Dendritic cell treated with granulocyte-macrophage colony-stimulating factor and Interleukin-4, amounts not matched to agents 40 ng/mL and 50 ng/mL, for 4 days (primary cell): ENCODE measurements at regions not wholly inside any gene's neighbourhood (a gene's known extent, or its start where the extent isn't known, plus 50 kb on each side); places are given as distances from the start of the nearest gene placed in this dataset.

Experiments used
- H3K27ac Mint-ChIP-seq: one replicate; pipeline ENCODE4 v1.8.0; 2022; ENCODE audit warnings: mild to moderate bottlenecking, mixed read lengths
- H3K27me3 Mint-ChIP-seq: one replicate; pipeline ENCODE4 v1.8.0; 2022; ENCODE audit warnings: mild to moderate bottlenecking, mixed read lengths
- H3K36me3 Mint-ChIP-seq: one replicate; pipeline ENCODE4 v1.8.0; 2022; ENCODE audit warnings: low read depth, mixed read lengths
- H3K4me1 Mint-ChIP-seq: one replicate; pipeline ENCODE4 v1.8.0; 2022; ENCODE audit warnings: low read depth, mixed read lengths
- H3K4me3 Mint-ChIP-seq: one replicate; pipeline ENCODE4 v1.8.0; 2022; ENCODE audit warnings: mild to moderate bottlenecking, moderate library complexity, mixed read lengths
- H3K9me3 Mint-ChIP-seq: one replicate; pipeline ENCODE4 v1.8.0; 2022; ENCODE audit warnings: mixed read lengths
- intact Hi-C: fragments of 100-400 bp; cut with micrococcal nuclease; formaldehyde crosslinking; loops from one replicate; pipeline ENCODE4 v1.15.0; 2022

DNA sequence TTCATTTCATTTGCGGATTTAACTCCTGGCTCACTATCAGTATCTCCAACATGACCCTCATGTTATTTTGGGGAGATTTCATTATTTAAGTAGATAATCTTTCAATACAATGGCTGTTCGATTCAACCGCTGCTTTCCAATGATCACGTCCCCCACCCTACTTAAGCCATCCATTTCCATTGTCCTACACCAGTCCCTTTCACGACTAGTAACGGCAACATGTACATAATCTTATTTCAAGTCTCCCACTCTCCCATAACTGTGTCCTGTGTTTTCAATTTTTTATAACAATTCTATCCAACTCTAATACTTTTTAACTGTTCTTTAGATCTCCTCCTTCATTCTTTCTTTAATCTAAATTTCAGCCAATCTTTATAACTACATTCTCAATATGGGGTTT is 890.8 kb upstream of the MAP3K7 start:
- Mint-ChIP-seq H3K36me3 (no peaks in the 10 kb centered on the region), H3K9me3 (no peaks in the 10 kb centered on the region), H3K4me1 (peaks cover 2% of the 10 kb centered on the region), H3K4me3 (no peak overlapping the region), H3K27me3 (peaks cover 4% of the 10 kb centered on the region), H3K27ac (no peak overlapping the region)
- intact Hi-C loops = no loop called here

DNA sequence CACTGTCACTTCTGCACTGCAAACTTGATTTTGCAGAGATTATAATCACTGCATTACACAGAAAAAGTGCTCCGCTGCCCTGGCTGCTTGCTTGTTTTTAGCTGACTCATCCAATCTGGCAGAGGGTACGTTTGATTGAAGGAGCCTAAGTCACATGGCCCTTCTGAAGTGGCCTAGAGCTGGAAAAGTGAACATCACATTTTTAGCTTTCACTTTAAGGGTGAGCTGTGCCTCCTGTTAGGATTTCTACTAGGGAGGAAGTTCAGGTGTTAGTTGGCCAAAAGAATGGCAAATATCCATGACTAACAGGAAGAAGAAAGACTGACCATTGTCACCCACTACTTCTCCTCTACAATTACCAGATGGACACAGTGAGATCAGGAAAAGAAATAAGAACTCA is 889.1 kb upstream of the MAP3K7 start:
- intact Hi-C loops = no loop called here
- peaks cover 4% of the 10 kb centered on the region for H3K27me3 Mint-ChIP-seq
- no peak overlapping the region for H3K4me3 Mint-ChIP-seq
- no peaks in the 10 kb centered on the region for H3K36me3 Mint-ChIP-seq
- H3K9me3 Mint-ChIP-seq = no peaks in the 10 kb centered on the region
- H3K4me1 Mint-ChIP-seq = no peaks in the 10 kb centered on the region
- no peak overlapping the region for H3K27ac Mint-ChIP-seq

DNA sequence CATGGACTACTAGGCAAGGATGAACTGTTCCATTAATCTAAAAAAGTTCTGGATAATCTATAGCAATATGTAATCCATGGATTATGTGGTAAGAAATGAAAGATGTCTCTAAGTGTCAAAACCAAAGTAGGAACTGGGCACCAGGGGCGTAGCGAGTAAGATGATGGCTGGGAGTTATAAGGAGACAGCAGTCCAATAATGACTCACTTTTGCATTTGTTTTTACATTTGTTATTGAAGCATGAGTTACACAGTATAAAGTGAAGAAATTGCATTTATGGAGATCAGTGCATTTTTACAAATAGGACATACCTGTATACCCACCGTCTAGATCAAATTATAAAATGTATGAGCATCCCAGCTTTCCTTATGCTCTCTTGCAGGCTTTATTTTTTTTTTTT is 878.5 kb upstream of the MAP3K7 start:
- no peaks in the 10 kb centered on the region for H3K9me3 Mint-ChIP-seq
- H3K27ac Mint-ChIP-seq = no peak overlapping the region
- no peak overlapping the region for H3K4me3 Mint-ChIP-seq
- no peaks in the 10 kb centered on the region for H3K36me3 Mint-ChIP-seq
- H3K4me1 Mint-ChIP-seq = no peaks in the 10 kb centered on the region
- no peaks in the 10 kb centered on the region for H3K27me3 Mint-ChIP-seq
- intact Hi-C loops = no loop called here

DNA sequence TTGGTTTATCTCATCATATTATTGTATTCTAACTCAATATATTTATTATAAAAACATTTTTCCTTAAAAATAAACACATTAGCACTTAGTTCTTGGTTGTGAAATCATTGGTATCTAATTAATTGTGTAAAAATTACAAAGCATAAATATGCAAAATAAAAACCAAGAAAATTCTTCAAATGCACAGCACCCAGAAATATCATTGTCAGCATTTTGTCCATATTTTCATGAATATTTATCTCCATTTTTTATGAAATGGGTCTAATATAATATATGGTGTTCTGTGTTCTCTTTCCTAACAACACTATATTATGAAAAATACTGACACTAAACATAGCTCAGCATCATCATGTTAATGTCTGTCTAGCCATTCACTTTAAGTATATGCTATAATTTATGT is 877.8 kb upstream of the MAP3K7 start:
- Mint-ChIP-seq H3K4me3 (no peak overlapping the region), H3K9me3 (no peaks in the 10 kb centered on the region), H3K27me3 (no peaks in the 10 kb centered on the region), H3K36me3 (no peaks in the 10 kb centered on the region), H3K4me1 (no peaks in the 10 kb centered on the region), H3K27ac (no peak overlapping the region)
- intact Hi-C loops = no loop called here

DNA sequence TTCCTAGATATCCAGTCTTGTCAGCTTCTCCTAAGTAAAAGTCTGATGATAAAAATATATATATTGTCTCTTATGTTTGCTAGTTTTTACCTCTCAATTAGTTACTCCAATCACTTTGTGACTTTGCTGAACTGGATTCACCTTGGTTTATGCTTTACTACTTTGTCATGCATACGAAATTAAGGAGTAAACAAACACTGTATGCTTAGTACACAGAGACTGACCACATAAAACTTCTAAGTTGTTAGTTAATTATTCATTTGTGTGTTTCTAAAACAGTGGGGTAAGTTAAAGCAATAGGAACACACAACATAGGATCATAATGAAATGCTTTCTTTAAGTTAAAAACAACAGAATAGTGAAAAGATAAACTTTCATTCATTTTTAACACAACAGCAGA is 877.3 kb upstream of the MAP3K7 start:
- no peaks in the 10 kb centered on the region for H3K9me3 Mint-ChIP-seq
- no peak overlapping the region for H3K4me3 Mint-ChIP-seq
- H3K36me3 Mint-ChIP-seq = no peaks in the 10 kb centered on the region
- H3K4me1 Mint-ChIP-seq = no peaks in the 10 kb centered on the region
- H3K27me3 Mint-ChIP-seq = no peaks in the 10 kb centered on the region
- intact Hi-C loops = no loop called here
- H3K27ac Mint-ChIP-seq = no peak overlapping the region

DNA sequence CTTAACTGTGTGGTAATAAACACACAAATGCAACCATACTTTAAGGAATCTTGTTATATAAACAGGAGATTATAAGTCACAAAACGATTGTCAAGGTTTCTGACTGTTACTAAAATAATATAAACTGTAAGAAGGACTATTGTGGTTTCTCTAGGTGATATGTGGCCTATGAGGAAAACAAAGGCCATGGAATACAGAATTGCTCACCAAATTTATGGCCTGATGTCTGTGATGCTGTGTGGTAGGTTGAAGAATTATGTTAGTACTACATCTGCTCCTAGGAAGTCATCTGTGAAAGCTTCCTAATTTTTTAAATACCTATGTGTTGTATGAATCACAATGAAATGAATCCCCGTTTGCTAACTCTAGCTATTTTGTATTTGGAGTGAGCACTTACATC is 875.4 kb upstream of the MAP3K7 start:
- Mint-ChIP-seq H3K36me3 (no peaks in the 10 kb centered on the region), H3K27ac (no peak overlapping the region), H3K4me1 (no peaks in the 10 kb centered on the region), H3K4me3 (no peak overlapping the region), H3K27me3 (no peaks in the 10 kb centered on the region), H3K9me3 (peaks cover 9% of the 10 kb centered on the region)
- intact Hi-C loops = no loop called here

DNA sequence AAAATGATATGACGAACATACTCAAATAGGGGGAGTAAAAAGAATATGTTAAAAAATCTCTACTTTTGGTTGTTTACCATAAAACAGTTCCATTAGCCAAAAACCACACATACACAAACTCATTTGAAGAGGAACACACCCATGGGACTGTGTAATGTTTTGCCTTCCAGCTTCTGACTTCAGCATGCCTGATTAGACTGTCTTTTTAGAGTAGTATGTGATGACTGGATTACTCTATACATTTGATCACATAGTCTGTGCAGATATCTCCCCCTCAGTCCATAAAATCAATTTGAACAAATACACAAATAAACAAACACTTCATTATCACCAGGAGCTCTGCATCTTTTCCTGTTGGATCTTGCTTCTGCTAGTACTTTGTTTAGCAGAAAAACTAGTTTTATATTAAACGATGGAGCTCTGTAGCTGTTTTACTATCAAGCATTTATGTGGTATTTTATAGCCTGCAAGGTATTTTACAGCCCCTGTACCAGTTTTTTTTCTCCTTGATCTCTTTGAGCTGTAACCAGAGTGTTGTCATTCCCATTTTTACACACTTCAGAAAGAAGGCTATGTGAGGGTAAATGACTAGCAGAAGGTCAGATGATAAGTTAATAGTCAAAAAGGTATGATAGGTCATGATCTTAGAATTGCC is 866.5 kb upstream of the MAP3K7 start:
- Mint-ChIP-seq H3K27ac (no peak overlapping the region), H3K4me3 (no peak overlapping the region), H3K4me1 (no peaks in the 10 kb centered on the region), H3K9me3 (peaks cover 18% of the 10 kb centered on the region), H3K27me3 (no peaks in the 10 kb centered on the region), H3K36me3 (no peaks in the 10 kb centered on the region)
- intact Hi-C loops = no loop called here

DNA sequence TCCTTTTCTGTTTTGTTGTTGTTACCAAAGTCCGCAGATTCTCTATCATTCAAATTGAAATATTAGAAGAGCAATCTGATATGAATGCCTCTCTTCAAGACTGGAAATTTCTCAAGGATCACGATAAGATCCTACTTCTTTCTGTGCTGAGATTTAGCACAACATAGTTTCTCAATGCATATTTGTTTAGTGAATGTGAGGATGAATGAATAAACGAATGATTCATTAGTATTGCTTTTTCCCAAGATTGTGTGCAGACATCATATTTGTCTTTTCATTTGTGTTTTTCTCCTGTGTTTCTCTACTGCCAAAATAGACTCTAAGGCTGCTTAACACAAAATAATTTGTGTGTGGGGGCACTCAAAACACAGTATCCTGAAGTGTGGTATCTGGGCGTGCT is 862.7 kb upstream of the MAP3K7 start:
- no peak overlapping the region for H3K4me3 Mint-ChIP-seq
- H3K27me3 Mint-ChIP-seq = no peaks in the 10 kb centered on the region
- H3K4me1 Mint-ChIP-seq = no peaks in the 10 kb centered on the region
- H3K9me3 Mint-ChIP-seq = no peaks in the 10 kb centered on the region
- no peak overlapping the region for H3K27ac Mint-ChIP-seq
- intact Hi-C loops = no loop called here
- H3K36me3 Mint-ChIP-seq = no peaks in the 10 kb centered on the region

DNA sequence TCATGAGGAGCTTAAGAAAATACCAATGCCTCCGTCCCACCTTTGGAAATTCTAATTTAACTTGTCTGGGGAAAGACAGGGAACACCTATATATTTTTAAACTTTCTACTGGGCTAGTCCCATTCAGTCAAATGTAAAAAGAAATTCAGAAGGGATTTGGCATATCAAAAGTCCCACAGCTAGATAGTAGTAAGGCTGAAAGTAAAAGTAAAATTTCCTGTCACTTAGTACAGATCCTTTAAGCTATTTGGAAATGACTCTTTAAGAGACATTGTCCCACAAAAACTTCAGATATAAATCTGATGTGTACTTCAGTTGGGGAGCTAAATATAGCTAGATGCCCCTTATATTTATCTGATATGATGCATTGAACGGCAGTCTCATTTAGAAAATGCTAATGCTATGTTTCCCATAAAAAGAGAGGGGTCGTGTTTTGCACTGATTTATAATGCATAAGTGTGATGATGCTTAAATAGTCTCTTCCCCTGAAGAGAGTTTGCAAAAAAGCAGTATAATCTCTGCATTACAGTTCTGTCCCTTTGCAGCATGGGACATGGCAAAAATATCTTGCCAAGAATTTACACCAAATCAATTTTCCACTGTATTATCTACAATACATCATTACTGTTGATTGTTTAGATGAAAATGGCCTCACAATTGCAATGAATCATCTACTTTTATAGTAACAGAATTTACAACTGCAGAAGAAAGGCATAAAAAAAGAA is 860.8 kb upstream of the MAP3K7 start:
- intact Hi-C loops = no loop called here
- no peaks in the 10 kb centered on the region for H3K36me3 Mint-ChIP-seq
- no peak overlapping the region for H3K4me3 Mint-ChIP-seq
- no peaks in the 10 kb centered on the region for H3K27me3 Mint-ChIP-seq
- H3K27ac Mint-ChIP-seq = no peak overlapping the region
- H3K4me1 Mint-ChIP-seq = no peaks in the 10 kb centered on the region
- H3K9me3 Mint-ChIP-seq = no peaks in the 10 kb centered on the region

DNA sequence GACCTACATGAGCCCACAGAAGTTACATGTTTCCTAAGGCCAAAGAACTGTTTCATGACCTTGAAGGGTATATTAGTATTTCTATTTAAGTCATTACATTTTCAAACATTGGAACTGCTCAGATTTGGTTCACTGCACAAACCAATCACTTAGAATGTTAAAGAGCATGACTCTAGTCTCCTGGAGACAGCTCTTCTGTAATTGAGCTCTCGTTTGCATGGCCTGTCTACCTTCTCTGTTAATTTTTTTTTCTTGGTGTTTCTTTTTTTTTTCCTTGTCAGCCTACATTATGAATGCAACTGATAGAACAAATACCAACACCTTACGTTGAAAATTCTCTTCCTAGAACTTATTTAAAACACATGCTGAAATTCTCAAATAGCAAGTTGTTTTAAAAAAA is 860.2 kb upstream of the MAP3K7 start:
- no peaks in the 10 kb centered on the region for H3K4me1 Mint-ChIP-seq
- intact Hi-C loops = no loop called here
- H3K27me3 Mint-ChIP-seq = no peaks in the 10 kb centered on the region
- H3K4me3 Mint-ChIP-seq = no peak overlapping the region
- no peaks in the 10 kb centered on the region for H3K9me3 Mint-ChIP-seq
- no peak overlapping the region for H3K27ac Mint-ChIP-seq
- no peaks in the 10 kb centered on the region for H3K36me3 Mint-ChIP-seq

DNA sequence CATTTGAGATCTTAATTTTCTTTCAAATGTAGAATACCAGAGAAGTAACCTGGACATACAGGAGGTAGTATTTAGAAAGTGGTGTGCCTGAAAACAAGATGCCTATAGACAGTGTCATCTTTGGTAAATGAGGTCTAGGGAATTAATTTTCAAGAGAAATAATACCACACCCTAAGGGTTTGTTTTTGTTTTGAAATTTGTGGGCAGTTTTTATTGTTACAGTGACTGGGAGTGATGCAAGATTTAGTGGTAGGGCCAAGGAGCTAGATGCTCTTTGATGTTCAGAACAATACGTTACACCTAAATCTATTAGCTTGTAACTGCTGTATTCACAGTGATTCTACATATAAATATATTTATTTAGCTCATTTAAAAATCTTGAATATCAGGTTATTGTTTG is 856.5 kb upstream of the MAP3K7 start:
- no peaks in the 10 kb centered on the region for H3K27me3 Mint-ChIP-seq
- H3K9me3 Mint-ChIP-seq = no peaks in the 10 kb centered on the region
- no peak overlapping the region for H3K27ac Mint-ChIP-seq
- no peaks in the 10 kb centered on the region for H3K4me1 Mint-ChIP-seq
- H3K36me3 Mint-ChIP-seq = no peaks in the 10 kb centered on the region
- intact Hi-C loops = no loop called here
- no peak overlapping the region for H3K4me3 Mint-ChIP-seq

DNA sequence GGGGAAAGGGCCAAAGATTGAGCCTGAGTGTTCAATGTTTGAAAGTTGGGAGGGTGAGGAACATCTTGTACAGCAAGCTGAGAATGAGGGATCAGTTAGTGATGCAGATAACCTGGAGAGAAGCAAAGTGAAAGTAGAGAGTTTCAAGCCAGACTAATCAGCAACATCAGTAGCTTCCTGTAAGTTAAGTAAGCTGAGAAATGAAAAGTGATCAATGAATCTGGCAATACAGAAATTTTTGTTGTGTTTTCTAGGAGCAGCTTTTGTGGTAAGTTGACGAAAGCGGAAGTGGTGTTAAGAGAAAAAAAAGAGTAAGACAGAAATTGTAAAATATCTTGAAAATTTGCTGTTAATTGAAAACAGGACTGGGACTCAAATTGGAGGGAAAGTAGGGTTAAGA is 855.5 kb upstream of the MAP3K7 start:
- Mint-ChIP-seq H3K4me1 (no peaks in the 10 kb centered on the region), H3K27me3 (no peaks in the 10 kb centered on the region), H3K27ac (no peak overlapping the region), H3K36me3 (no peaks in the 10 kb centered on the region), H3K4me3 (no peak overlapping the region), H3K9me3 (no peaks in the 10 kb centered on the region)
- intact Hi-C loops = no loop called here

DNA sequence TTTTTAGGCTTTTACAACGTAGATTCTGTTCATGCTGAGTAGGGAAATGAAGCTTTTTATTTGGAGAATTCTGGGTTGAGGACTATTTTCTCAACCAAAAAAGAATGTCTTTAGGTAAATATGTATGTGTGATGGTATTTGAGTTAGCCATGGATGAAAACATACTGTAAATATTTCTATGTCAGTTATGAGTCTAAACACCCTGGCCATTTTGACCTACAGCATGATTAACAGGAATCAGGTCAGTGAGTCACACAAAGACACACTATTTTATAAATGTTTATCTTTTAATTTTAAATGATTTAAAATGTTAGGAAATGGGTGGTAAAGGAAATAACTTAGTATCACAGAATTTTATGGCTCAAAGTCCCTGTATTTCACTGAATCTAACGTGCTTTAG is 851.7 kb upstream of the MAP3K7 start:
- H3K4me1 Mint-ChIP-seq = no peaks in the 10 kb centered on the region
- H3K27me3 Mint-ChIP-seq = no peaks in the 10 kb centered on the region
- no peaks in the 10 kb centered on the region for H3K36me3 Mint-ChIP-seq
- no peaks in the 10 kb centered on the region for H3K9me3 Mint-ChIP-seq
- no peak overlapping the region for H3K4me3 Mint-ChIP-seq
- H3K27ac Mint-ChIP-seq = no peak overlapping the region
- intact Hi-C loops = no loop called here

DNA sequence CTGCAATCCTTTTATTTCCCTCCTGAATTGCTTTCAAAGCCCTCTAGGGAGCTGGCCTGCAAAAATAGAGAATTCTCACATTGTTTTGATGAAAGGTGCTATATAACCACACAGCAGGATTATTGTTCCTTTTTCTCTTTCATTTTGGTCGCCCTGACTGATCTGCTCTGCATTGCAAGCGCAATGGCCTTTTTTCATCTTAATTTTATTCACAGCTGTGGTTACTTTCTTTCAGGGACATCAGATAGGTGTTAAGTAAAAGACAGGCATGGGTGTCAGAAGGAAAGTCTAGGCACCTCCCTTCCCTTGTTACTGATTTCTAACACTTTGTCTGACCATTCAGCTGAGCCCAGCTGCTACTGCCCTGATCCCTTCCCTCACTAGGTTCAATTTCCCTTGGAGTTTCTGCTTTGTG is 850.5 kb upstream of the MAP3K7 start:
- Mint-ChIP-seq H3K9me3 (no peaks in the 10 kb centered on the region), H3K36me3 (no peaks in the 10 kb centered on the region), H3K27me3 (no peaks in the 10 kb centered on the region), H3K4me1 (no peaks in the 10 kb centered on the region), H3K4me3 (no peak overlapping the region), H3K27ac (no peak overlapping the region)
- intact Hi-C loops = no loop called here

DNA sequence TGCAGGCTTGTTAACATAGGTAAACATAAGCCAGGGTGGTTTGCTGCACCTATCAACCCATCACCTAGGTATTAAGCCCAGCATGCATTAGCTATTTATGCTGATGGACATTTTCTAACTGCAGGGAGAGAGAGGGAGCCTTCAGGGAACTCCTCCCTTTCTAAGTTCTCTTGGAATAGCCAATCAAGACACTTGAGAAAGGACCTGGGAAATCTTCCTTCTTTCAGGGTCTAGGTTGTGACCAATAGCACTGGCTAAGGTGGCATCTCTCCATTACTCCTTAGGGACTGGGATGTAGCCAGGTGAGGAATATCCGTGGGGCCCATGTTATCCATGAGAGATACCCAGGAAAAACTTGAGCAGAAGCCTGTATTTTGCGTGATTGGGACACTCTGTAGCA is 849.6 kb upstream of the MAP3K7 start:
- intact Hi-C loops = no loop called here
- Mint-ChIP-seq H3K4me1 (no peaks in the 10 kb centered on the region), H3K27me3 (no peaks in the 10 kb centered on the region), H3K36me3 (no peaks in the 10 kb centered on the region), H3K4me3 (no peak overlapping the region), H3K27ac (no peak overlapping the region), H3K9me3 (no peaks in the 10 kb centered on the region)
